ENCODE measurements at regions not wholly inside any gene's neighbourhood (a gene's known extent, or its start where the extent isn't known, plus 50 kb on each side); places are given as distances from the start of the nearest gene placed in this dataset.
A peak's percentile ranks its signal among the peaks of the same experiment; 100 is the strongest.

GRCh38 chr7:378041-378420 lies 88.1 kb downstream of the FOXL3 start:
- Histone ChIP-seq H3K4me3 (no peak overlapping the region), H3K27me3 (no peaks in the 10 kb centered on the region), H3K9me3 (no peaks in the 10 kb centered on the region), H3K4me1 (peaks cover 5 to 10% (median 6%) of the 10 kb centered on the region in 3 donors), H3K27ac (no peak overlapping the region), H3K36me3 (no peaks in the 10 kb centered on the region)
- intact Hi-C loops (cut with DNase I), result no loop called here
- DNase-seq (peak in 2 of 6 donors; percentile 11 to 44), ATAC-seq (no peak), FAIRE-seq (no peak)
- TF ChIP-seq CTCF (IDR thresholded peaks at IDR 0.05), result no peak
- WGBS, 2 donors, result 94 to 95% methylated on average over 13 of the region's 13 CpGs

- TF ChIP-seq CTCF (IDR thresholded peaks at IDR 0.05), result no peak
- no peak overlapping the region for H3K4me3 ChIP-seq
- intact Hi-C loops (cut with DNase I), result no loop called here
- no peak overlapping the region for H3K27ac ChIP-seq
- no peaks in the 10 kb centered on the region for H3K9me3 ChIP-seq
- FAIRE-seq (no peak), ATAC-seq (peak in 3 of 4 donors; percentile 29 to 48 (median 36)), DNase-seq (peak in 5 of 6 donors; percentile 13 to 78 (median 46))
- H3K4me1 ChIP-seq, result peaks cover 0 to 5% (median 0%) of the 10 kb centered on the region in 3 donors
- no peaks in the 10 kb centered on the region for H3K27me3 ChIP-seq
- WGBS, 2 donors, result 86 to 87% methylated on average over 39 to 44 of the region's 44 CpGs
- H3K36me3 ChIP-seq, result no peaks in the 10 kb centered on the region
Measured at GRCh38 chr7:378551-379455, 88.8 kb downstream of the FOXL3 start.

- H3K27ac ChIP-seq, result no peak overlapping the region
- no peak for FAIRE-seq
- ATAC-seq, result peak in 2 of 4 donors; percentile 15 to 17
- H3K27me3 ChIP-seq, result no peaks in the 10 kb centered on the region
- no peaks in the 10 kb centered on the region for H3K4me1 ChIP-seq
- H3K36me3 ChIP-seq, result no peaks in the 10 kb centered on the region
- 71 to 72% methylated on average over 42 to 45 of the region's 45 CpGs for WGBS, 2 donors
- intact Hi-C loops (cut with DNase I), result no loop called here
- H3K9me3 ChIP-seq, result no peaks in the 10 kb centered on the region
- no peak overlapping the region for H3K4me3 ChIP-seq
- no peak for TF ChIP-seq CTCF (IDR thresholded peaks at IDR 0.05)
- peak in 5 of 6 donors; percentile 11 to 59 (median 47) for DNase-seq
Measured at GRCh38 chr7:379456-380138, 89.6 kb downstream of the FOXL3 start.

GRCh38 chr7:380139-380485 lies 90.1 kb downstream of the FOXL3 start:
- no peaks in the 10 kb centered on the region for H3K4me1 ChIP-seq
- 74 to 84% methylated on average over 15 of the region's 15 CpGs for WGBS, 2 donors
- DNase-seq, result peak in 1 of 6 donors; percentile 33
- ATAC-seq, result no peak
- H3K36me3 ChIP-seq, result no peaks in the 10 kb centered on the region
- intact Hi-C loops (cut with DNase I), result no loop called here
- H3K4me3 ChIP-seq, result no peak overlapping the region
- H3K9me3 ChIP-seq, result no peaks in the 10 kb centered on the region
- H3K27me3 ChIP-seq, result no peaks in the 10 kb centered on the region
- no peak for FAIRE-seq
- no peak overlapping the region for H3K27ac ChIP-seq
- TF ChIP-seq CTCF (IDR thresholded peaks at IDR 0.05), result no peak
